ENCODE measurements at regions not wholly inside any gene's neighbourhood (a gene's known extent, or its start where the extent isn't known, plus 50 kb on each side); places are given as distances from the start of the nearest gene placed in this dataset.

GRCh38 chr17:27950995-27951394, 57.8 kb upstream of the LYRM9 start (continued):
- TF ChIP-seq REST (IDR thresholded peaks at IDR 0.05; ENCODE audit: unreplicated experiment) (no peak), STAT1 (IDR thresholded peaks at IDR 0.05; ENCODE audit: unreplicated experiment) (no peak), ETS1 (IDR thresholded peaks at IDR 0.05) (no peak), POLR2AphosphoS5 (IDR thresholded peaks at IDR 0.05; ENCODE audit: low read depth) (no peak), CTCF (conservative IDR thresholded peaks at IDR 0.05; ENCODE audit: low read depth in 2 of 2) (no peak), ZNF331 (CRISPR knock-in tag; IDR thresholded peaks at IDR 0.05; ENCODE audit: low read depth) (no peak), EZH2phosphoT487 (IDR thresholded peaks at IDR 0.05; ENCODE audit: unreplicated experiment) (no peak), NANOG (IDR thresholded peaks at IDR 0.05; ENCODE audit: borderline replicate concordance) (no peak)

GRCh38 chr17:27951872-27952271, 58.7 kb upstream of the LYRM9 start:
- Histone ChIP-seq H3K4me1 (ENCODE audit: insufficient read depth) (peaks cover 9% of the 10 kb centered on the region), H3K27me3 (ENCODE audit: insufficient read depth) (no peaks in the 10 kb centered on the region), H3K9me2 (ENCODE audit: insufficient read depth) (no peaks in the 10 kb centered on the region), H3F3A (replicated peaks; ENCODE audit: low read depth) (no peaks in the 10 kb centered on the region), H3K4me3 (no peak overlapping the region), H3K36me3 (ENCODE audit: insufficient read depth) (no peaks in the 10 kb centered on the region), H3K27ac (ENCODE audit: low read depth) (no peak overlapping the region), H3K4me2 (no peak overlapping the region), H4K20me1 (replicated peaks; ENCODE audit: insufficient read depth) (no peaks in the 10 kb centered on the region), H3K79me2 (replicated peaks; ENCODE audit: insufficient read depth) (no peaks in the 10 kb centered on the region), H2AFZ (no peak overlapping the region)
- no peak overlapping the region for H3K27ac Mint-ChIP-seq
- H3K4me3 Mint-ChIP-seq = no peak overlapping the region
- H3K4me1 Mint-ChIP-seq = peaks cover 25% of the 10 kb centered on the region
- peaks cover 5% of the 10 kb centered on the region for H3K27me3 Mint-ChIP-seq (ENCODE audit: insufficient read depth, low read depth, poor library complexity)
- no peak for ATAC-seq
- no peak for DNase-seq (ENCODE audit: low spot score)
- no peaks in the 10 kb centered on the region for H3K36me3 Mint-ChIP-seq (ENCODE audit: low read depth)
- no peaks in the 10 kb centered on the region for H3K9me3 Mint-ChIP-seq
- no peak for TF ChIP-seq ZNF331 (CRISPR knock-in tag; IDR thresholded peaks at IDR 0.05; ENCODE audit: low read depth)
- no peak for TF ChIP-seq ZNF114 (CRISPR knock-in tag; IDR thresholded peaks at IDR 0.05)
- no peak for TF ChIP-seq JUNB (IDR thresholded peaks at IDR 0.05; ENCODE audit: unreplicated experiment)
- no peak for TF ChIP-seq ETS1 (IDR thresholded peaks at IDR 0.05)
- no peak for TF ChIP-seq EZH2 (IDR thresholded peaks at IDR 0.05; ENCODE audit: low read depth, unreplicated experiment)
- no peak for TF ChIP-seq ZNF462 (CRISPR knock-in tag; IDR thresholded peaks at IDR 0.05)
- TF ChIP-seq NANOG (IDR thresholded peaks at IDR 0.05; ENCODE audit: borderline replicate concordance) = no peak
- no peak for TF ChIP-seq POLR2AphosphoS5 (IDR thresholded peaks at IDR 0.05; ENCODE audit: low read depth)
